Endothelial cell of umbilical vein (primary cell): ENCODE measurements at regions not wholly inside any gene's neighbourhood (a gene's known extent, or its start where the extent isn't known, plus 50 kb on each side); places are given as distances from the start of the nearest gene placed in this dataset.

Experiments
- POLR2A ChIP-seq: IDR thresholded peaks from 2 replicates; pipeline ENCODE4 v1.6.1; 2012; ENCODE audit warnings: low read depth, mild to moderate bottlenecking, control low read depth, low read length
- POLR2AphosphoS5 ChIP-seq: IDR thresholded peaks from 2 replicates; pipeline ENCODE4 v1.6.1; 2012; ENCODE audit warnings: low read depth, mild to moderate bottlenecking, control low read depth, low read length, moderate library complexity; ENCODE audit not compliant: insufficient read depth
- TF ChIP-seq, protein P1 (sequence below), 2 donors: IDR thresholded peaks; 1 replicate in 1 of 2; 2 replicates in 1 of 2; pipeline ENCODE4 v1.5.1; 2011; ENCODE audit warnings: low read length in 2 of 2, mild to moderate bottlenecking in 2 of 2, moderate library complexity in 2 of 2, control low read depth in 1 of 2, inconsistent platforms in 1 of 2, low read depth in 1 of 2; ENCODE audit not compliant: insufficient read depth in 1 of 2; ENCODE audit errors: extremely low read depth in 1 of 2

DNA sequence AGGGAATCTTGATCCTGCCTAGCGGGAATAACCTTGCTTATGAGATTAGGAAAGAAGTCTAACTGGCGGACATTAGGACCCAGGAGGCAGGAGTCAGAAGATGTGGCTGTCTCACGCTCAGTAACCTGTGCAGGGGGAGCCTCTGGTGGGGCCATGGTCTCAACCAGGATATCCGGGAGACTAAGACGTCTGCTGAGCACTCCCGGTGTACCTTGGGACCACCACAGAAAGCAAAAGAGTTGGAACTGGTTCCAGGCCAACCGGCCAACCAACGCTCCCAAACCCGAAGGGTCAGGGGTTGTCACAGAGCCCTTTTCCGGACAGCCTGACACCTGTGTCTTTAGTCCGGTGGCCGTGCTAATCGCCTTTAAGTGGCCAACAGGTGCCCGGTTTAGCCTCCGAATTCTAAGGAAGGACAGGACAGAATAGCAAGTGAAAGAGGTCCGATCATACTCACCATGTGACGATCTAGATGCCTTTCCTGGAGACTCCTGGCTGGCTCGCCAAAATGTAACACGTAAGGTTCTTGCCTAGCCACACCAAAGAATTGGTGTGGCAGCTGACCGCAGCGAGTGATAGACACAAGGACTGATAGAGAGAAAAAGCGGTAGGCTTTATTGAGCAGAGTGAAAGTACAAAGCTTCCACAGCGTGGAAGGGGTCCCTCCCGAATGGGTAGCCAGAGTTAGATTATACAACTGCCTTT lies 103.9 kb upstream of the DIAPH3 start:
- TF ChIP-seq POLR2A = no peak
- TF ChIP-seq, protein P1, sequence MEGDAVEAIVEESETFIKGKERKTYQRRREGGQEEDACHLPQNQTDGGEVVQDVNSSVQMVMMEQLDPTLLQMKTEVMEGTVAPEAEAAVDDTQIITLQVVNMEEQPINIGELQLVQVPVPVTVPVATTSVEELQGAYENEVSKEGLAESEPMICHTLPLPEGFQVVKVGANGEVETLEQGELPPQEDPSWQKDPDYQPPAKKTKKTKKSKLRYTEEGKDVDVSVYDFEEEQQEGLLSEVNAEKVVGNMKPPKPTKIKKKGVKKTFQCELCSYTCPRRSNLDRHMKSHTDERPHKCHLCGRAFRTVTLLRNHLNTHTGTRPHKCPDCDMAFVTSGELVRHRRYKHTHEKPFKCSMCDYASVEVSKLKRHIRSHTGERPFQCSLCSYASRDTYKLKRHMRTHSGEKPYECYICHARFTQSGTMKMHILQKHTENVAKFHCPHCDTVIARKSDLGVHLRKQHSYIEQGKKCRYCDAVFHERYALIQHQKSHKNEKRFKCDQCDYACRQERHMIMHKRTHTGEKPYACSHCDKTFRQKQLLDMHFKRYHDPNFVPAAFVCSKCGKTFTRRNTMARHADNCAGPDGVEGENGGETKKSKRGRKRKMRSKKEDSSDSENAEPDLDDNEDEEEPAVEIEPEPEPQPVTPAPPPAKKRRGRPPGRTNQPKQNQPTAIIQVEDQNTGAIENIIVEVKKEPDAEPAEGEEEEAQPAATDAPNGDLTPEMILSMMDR (IDR thresholded peaks at IDR 0.05; ENCODE audit: extremely low read depth in 1 of 2, insufficient read depth in 1 of 2, low read depth in 1 of 2, low read length in 2 of 2) = no peak
- no peak for TF ChIP-seq POLR2AphosphoS5
